NCI-H2171 (cell line): ENCODE measurements at regions not wholly inside any gene's neighbourhood (a gene's known extent, or its start where the extent isn't known, plus 50 kb on each side); places are given as distances from the start of the nearest gene placed in this dataset.

Experiments used
- DNase-seq: peaks from one replicate; lab custom pipeline; 2025; lab: John Stamatoyannopoulos, UW

DNA sequence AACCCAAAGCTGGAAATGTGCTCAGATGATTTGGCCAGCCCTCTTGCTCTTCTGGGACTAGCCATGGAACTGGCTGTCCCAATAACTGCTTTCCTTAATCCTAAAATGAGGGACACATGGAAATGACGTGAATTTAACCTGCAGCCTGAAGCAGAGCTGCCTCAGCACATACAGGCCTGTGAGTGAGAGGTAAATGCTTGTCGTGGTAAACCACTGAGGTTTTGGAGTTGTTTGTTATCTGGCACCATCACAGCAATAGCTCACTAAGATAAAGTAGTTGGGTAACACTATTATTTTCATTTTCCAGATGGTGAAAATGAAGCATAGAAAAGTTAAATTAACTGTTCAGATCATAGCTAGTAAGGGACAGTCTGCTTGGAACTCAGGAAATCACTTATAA is 333.4 kb upstream of the CHD6 start:
- no peak for DNase-seq

DNA sequence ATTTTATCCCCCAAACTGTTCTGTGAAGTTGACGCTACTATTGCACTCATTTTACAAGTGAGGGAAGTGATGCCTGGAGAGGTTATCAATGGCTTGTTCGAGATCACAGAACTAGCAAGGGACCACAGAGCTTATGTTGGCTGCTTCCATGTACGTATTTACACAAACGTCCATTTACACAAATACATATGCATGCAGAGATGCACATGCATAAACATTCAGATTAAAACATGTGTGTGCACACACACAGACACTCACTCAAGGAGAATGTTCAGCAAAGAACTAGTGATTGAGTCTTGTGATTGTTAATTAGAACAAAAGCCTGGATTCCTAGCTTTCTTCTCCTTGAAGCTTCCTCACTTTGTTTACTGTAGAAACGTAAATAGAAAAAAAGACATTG is 321.5 kb upstream of the CHD6 start:
- no peak for DNase-seq

DNA sequence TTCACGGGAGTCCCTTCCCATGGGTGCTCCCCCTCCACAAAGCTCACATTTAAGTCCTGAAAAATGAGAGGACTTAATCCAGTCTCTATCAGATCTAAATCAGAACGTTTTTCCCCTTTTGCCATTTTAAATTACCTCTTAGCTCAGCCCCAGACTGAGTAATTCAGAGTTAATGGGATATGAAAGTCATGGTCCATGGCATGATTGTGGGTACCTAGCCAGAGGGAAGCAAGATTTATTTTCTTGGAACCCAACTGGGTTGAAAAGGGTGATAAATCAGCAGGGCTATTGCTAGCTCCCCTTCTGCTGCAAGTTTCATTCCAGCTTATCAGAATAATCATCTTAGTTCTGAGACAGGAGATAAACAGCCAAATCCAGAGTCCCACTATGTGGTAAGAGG is 320.2 kb upstream of the CHD6 start:
- DNase-seq, result no peak

DNA sequence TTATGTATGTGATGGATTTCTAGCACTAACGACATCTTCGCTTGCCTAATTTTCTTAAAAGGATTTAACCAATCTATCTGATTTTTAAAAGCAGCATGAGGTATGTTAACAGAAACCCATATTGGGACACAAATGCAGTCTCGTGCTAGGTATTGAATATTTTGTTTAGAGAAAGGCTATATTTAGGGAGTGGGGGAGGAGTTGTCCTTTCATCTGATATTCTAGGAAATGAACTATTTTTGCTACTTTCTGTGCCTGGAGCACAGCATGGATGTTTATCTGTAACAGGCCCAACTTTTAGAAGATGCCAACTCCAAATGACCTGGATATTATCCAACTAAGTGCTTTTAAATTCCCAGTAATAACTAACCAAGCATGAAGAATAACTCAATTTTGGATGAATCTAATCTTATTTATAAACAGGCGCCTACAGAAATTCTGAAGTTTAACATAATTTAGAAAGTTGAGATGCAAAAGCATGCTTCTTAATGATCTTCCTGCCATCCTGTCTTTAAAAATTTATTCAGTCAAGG is 317.1 kb upstream of the CHD6 start:
- no peak for DNase-seq

DNA sequence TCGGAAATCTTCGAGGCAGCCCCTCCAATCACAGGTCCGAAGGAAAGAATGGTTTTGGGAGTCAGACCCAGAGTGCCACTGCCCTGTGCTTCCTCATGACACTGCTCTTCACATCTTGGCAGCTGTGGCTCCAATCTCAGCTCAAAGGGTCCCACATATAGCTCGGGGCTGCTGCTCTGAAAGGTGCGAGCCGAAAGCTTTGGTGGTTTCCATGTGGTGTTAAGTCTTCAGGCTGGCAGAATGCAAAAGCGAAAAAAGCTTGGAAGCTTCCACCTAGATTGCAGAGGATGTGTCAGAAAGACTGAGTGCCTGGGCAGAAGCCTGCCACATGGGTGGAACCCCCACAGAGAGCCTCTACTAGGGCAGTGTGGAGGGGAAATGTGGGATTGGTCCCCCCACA is 314.3 kb upstream of the CHD6 start:
- DNase-seq, result no peak

DNA sequence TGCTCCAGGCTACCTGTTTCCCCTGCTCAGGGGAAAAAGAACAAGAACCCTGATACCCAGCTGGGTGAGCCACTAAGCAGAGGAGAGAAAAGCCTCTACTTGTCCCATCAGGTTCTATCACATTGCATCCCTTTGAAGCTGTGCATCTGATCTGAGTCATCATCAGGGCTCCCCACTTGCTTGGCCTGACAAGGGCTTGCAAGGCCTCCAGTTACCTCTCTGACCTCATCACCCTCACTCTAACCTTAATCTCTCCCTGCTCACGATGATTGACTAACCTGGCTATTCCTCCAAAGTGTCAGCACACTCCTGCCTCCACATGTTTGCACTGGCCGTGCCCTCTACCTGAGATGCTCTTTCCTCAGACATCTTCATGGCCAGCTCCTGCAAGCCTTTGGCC is 309.5 kb upstream of the CHD6 start:
- no peak for DNase-seq

DNA sequence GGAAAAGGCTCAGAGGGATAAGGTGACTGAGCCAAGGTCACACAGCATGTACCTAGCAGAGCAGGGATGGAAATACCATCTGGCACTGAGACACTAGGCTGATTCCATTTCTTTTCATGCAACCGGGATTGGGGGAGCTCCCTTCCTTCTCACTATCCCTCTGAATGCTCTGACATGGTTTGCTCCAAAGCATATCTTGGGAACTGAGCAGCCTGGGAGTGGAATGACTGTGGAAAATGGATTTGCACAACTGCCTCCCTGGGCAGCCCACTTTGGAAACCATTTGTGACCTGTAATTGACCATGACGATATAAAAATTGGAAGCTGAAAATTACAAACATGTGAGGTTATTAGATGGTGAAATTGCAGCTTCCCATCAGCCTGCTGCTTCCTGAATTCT is 309.0 kb upstream of the CHD6 start:
- DNase-seq, result no peak

DNA sequence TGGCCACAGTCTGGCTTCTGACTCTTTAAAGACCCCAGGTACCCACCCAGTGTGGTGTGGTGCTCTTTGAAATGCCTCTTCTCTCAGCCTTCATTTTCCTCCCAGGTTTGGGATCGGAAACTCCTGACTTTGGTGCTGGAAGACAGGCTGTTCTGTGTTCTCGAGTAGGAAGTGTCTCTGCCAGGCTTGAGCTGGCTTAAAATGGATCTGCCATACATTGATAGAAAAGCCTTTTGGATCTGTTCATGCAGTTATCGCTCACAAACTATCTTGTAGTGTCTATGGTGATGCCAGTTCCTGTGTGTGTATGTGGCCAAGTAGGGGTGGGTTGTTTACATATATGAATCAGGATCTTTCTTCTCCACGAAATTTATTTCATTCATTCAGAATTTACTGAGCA is 307.3 kb upstream of the CHD6 start:
- DNase-seq, result no peak

DNA sequence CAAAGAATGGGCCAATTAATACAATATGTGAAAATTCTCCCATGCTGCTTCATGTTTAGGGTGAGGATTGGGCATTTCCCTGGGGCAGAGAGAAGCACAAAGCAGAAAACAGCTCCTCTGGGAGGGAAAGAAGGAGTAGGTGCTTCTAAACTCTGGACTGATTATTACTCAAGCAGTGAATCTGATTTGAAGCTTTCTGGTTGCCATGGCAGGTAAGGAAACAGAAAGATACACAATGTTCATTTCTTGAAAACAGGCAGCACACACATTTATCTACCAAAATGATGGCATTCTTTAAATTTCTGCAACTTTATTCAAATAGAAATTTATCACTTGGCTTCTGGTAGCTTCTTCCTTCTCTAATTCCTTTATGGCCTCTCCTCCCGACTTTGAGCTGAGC is 305.4 kb upstream of the CHD6 start:
- DNase-seq, result no peak

DNA sequence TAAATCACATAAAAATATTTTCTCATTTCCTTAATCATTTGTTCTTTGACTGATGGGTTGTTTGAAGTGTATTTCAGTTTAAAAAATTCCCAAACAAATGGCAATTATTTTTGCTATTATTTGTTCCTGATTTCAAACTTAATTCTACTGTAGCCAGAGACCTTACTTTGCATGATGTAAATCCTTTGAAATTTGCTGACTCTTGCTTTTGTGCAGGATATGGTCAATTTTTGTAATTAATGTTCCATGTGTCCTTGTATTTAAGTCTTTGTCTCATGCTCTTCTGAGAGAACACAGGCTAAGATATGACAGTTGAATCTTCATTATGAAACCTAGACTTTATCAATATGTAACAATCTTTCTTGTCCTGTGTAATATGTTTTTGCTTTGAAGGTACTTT is 295.0 kb upstream of the CHD6 start:
- no peak for DNase-seq

DNA sequence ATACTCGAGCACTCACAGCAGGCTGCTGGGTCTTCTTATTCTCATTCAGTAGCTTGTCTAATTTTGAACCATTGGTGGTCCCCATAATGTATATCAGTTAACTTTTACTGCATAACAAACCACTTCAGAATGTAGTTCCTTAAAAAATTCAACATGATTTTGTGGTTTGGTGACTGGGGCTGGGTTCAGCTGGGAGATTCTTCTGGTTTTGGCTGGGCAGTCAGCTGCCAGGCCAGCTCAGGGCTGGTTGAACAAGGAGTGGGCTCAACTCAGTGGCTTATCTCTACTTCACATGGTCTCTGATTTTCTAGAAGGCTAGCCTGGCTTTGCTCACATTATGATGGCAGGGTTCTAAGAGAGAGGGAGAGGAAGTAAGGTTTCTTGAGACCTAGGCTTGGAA is 292.4 kb upstream of the CHD6 start:
- DNase-seq, result no peak

DNA sequence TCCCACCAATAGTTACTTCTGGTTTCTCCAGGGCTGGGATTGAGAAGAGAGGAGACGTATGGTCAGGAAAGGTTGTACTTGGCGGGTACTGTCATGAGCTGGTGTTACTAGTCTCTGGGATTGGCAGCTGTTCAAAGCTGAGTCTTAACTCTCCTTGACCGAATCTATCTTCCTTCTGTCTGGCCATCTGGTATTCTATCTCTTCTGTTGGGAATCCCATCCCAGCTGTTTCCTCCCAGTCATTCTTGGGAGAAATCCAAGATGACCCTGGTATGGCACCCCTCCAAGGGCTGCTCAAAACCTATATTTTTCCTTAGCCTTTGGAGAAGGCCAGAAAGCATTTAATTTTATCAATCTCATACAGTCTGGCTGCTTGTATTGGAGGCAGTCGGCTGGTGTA is 287.0 kb upstream of the CHD6 start:
- DNase-seq, result no peak

DNA sequence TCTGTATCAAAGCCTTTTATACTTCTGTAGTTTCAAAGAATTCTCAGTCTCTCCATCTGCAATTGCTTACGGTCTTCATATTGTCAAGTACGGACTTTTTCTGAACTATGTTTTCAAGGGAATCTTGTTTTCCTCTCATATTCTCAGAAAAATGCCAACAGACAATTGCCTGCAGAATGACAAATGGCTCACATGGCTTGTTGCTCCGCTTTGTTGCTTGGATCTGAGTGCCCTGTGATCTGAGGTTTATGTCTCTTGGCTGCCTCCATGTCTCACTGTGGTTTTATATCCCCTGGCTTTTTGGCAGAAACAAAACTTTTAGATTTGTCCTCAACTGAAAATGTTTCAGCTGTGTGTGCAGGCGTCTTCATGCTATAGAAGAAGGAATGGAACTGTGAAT is 285.4 kb upstream of the CHD6 start:
- DNase-seq, result no peak

DNA sequence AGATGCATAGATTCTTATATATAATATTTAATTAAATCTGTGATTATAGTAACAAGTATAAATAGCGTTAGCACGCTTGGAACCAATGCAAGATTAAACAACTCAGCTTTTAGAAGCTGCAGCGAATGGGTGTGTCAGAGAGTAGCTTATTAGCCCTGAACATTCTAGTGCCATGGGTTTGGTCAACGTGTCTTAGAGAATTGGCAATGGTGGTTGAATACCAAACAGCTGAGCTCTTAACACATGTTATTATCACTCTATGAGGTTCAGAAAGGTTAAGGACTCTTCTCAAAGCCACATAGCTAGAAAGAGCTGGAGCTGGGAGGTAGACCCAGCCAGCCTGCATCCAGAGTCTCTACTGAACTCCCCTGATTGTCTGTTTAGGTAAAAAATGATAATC is 284.2 kb upstream of the CHD6 start:
- DNase-seq, result no peak

DNA sequence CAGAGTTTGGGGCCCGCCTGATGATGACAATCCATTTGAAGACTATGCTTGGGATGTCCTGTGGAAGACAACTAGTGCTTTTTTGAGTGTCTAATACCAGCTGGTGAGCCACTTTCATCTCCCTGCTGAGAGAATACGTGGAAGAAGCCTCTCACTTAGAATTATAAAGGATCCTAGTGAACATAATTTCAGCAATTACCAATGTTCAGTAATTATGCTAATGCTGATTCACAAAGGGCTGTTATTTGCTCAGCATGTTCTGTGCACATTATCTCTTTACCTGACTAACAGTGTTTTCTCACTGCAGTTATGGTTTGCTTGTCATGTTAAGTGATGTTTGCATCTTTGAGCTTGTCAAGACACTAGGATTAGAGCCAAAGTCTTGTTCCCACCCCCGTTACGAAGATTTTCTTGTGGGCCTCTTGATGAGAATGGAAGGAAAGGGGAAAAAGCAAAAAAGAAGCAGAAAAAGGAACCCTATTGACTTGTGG is 282.1 kb upstream of the CHD6 start:
- no peak for DNase-seq

DNA sequence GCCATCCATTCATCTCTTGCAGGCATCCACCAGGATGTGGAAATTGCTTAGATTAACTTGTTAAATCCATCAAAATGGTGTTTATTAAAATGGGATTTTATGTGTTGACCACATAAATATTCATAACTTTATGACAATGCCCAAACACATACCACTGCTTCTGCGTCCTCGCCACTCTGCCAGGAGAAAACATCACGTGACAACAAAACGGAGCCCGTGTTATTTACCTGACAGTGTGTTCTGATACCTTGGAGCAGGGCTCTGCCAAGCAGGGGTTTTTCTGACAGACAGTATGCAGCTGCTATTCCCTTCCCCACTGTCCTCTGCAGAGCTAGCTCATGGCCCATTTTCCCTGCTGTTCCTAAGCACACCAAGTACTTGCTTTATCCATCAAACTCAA is 279.5 kb upstream of the CHD6 start:
- no peak for DNase-seq

DNA sequence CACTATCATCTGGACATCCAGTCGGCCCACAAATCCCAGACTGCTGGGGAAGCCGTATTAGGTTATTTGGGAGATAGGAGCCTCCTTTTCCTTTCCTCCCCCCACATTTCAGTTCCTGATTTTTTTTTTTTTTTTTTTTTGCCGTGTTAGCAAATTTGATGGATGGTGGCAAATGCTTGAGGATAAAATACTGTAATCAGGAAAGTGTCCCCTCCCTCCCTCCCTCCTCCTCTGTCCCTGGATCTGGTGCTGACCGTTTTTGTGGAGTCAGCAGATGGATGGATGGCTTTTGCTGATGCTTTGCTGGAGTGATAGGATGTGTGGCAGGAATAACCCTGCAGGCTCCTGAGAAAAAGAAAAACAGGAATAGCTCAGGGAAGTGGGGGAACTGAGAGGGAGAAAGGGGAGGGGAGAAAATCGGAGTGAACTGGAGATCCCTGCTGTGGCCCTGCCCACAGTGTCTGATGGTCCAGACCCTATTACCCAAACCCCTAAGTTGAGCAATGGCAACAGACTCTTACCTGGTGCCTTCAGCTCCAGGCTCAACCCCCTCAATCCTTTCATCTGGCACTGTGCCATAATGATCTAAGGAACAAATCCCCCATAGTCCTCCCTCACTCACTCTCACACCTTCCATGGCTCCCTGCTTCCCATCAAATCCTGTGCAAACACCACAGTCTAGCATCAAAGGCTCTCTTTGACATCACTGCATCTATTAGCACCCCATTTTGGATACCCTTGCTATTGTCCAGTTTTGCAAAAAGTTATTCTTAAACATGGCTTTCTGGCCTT is 277.3 kb upstream of the CHD6 start:
- DNase-seq, result no peak

DNA sequence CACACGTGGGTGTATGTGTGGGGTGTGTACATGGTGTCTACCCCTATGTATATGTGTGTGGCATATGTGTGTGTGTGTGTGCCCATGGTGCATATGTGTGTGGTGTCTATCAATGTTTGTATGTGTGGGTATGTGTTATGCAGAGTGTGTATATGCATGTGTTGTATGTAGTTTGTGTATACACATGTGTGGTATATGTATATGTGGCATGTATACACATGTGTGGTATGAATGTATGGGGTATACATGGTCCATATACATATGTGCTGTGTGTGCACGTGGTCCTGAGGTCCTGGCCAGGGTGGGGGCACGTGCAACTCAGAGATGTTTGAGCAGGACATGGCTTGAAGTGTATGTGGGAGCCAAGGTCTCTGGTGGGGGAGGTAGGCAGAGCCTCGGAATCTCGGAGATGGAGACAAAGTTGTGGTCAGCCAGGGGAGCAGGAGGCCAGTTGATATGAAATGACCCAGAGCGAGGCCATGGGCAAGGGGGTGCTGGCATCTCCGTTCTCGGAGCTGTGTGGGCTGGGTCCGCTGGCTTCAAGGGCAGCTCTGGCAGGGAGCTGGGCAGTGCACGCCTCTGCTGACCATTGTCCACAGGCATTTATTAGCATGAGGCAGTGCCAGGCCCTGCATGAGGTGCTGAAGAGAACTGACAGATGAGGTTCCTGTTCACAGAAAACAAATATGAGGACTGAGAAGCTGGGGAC is 276.2 kb upstream of the CHD6 start:
- DNase-seq, result no peak

DNA sequence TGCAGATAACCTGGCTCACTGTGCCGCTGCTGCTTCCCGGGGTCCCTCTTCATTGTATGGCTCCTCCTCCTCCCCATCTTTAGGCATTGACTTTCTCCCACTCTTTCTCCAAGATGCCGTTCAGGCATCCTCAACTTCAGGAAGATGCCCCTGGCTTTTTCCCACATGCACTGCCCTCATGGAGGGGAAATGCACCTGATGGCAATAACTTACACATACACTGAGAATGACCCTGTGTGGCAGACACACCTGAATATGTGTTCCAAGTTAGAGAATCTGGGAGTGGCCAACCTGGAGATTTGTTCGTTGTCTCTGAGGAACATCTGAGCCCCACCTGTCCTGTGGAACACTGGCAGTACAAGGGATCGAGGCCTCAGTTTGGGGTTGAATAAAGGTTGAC is 273.9 kb upstream of the CHD6 start:
- no peak for DNase-seq

DNA sequence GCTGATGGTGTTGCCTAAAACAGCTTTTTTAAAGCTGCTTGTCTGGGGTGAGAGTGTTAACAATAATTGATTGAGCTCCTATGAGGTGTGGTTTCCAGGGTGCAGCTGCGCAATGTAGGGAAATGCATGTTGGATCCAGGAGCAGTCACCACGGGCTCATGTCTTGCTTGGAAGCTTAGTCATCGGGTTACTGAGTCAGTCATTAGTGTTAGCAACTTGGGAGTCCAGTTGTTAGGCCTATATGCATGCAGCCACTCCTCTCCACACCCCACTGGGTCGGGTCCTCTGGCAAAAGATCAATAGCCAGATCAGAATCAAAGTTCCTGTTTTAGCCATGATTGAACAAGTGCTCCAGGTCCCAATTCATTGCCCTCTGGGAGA is 271.7 kb upstream of the CHD6 start:
- DNase-seq, result no peak

DNA sequence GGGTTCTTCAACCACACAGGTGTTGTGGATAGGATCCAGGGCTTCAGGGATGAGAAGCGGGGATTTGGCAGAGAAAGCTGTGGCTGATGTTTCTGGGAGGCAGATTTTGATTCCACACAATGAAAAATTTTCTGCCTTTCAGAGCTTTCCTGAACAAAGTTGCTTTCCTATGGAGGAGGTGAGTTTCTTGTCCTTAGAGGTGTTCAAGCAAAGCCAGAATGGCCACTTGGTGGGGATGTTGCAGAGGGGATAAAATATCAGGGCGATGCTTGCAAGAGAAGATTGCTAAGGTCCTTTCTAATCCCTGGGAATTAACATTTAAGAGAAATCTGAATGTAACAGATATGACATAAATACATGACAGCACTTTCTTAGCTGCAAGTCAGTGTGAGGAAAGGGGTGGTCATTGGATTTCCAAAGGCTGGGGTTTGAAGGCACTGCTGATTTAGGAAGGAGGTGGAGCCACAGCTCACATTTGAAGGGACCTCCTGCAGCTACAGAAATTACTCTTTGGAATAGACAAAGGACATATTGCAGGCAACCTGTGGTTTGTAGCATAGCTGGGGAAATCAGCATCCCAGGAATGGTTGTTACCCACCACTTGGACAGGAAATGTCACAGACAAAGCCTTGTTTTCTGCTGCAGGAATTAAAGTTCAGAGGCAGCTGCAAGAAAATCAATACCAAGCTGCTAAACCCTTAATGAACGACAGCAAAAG is 271.1 kb upstream of the CHD6 start:
- no peak for DNase-seq

DNA sequence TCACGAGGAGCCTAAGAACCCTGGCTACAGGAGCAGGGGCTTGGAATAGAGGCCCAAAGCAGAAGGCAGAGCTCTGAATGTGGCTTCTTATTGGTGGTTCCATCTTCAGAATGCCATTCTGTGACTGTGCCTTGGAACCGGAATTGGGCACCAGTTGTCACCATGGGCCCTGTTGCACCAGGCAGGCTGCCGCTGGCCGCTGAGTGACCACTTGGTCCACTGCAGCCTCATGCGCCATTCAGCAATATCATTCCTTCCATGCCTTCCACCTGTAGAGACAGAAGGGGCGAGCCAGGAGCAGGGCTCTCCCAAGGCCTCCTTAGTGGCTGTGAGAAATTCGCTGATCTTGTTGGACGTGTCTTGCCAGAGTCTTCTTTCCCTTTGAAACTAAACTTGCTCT is 270.3 kb upstream of the CHD6 start:
- DNase-seq, result no peak

DNA sequence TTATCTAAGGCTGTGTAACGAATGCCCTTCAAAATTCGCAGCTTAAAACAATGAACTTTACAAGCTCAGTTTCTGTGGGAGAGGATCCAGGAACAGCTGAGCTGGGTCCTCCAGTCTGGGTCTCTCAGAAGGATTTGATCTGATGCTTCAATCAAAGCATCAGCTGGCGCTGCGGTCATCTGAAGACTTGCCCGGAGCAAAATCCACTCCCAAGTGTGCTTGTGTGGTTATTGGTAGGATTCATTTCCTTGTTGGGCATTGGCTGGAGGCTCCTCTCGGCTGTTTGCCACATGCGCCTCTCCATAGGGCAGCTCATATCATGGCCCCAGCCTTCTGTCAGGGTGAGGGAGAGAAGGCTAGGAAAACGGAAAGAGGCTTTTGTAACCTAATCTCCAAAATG is 269.3 kb upstream of the CHD6 start:
- no peak for DNase-seq
